H9 (cell line): ENCODE measurements at regions not wholly inside any gene's neighbourhood (a gene's known extent, or its start where the extent isn't known, plus 50 kb on each side); places are given as distances from the start of the nearest gene placed in this dataset.

ENCODE experiments used
- DNase-seq: peaks from one replicate; pipeline ENCODE4 v3.0.0-alpha.2; 2017
- H2AFZ ChIP-seq: one replicate; pipeline ENCODE4 v1.6.1; 2013; ENCODE audit warnings: mild to moderate bottlenecking, low read length, control low read depth, moderate library complexity
- H2AK5ac ChIP-seq: 2 replicates; pipeline ENCODE4 v1.6.1; 2013; ENCODE audit warnings: low read length, control low read depth, mixed read lengths; ENCODE audit not compliant: insufficient read length
- H2BK120ac ChIP-seq: one replicate; pipeline ENCODE4 v1.6.1; 2013; ENCODE audit warnings: low read depth, mild to moderate bottlenecking, low read length, control low read depth, inconsistent platforms; ENCODE audit not compliant: poor library complexity, severe bottlenecking
- H2BK12ac ChIP-seq: 2 replicates; pipeline ENCODE4 v1.6.1; 2013; ENCODE audit warnings: low read length, control low read depth, mixed read lengths, low read depth; ENCODE audit not compliant: insufficient read length
- H2BK15ac ChIP-seq: 2 replicates; pipeline ENCODE4 v1.6.1; 2013; ENCODE audit warnings: low read depth, low read length, control low read depth
- H2BK20ac ChIP-seq: one replicate; pipeline ENCODE4 v1.6.1; 2013; ENCODE audit warnings: low read depth, mild to moderate bottlenecking, low read length, control low read depth, inconsistent platforms; ENCODE audit not compliant: poor library complexity, severe bottlenecking
- H2BK5ac ChIP-seq: 2 replicates; pipeline ENCODE4 v1.6.1; 2013; ENCODE audit warnings: low read length, control low read depth, mixed read lengths; ENCODE audit not compliant: insufficient read length
- H3K14ac ChIP-seq: 2 replicates; pipeline ENCODE4 v1.6.1; 2013; ENCODE audit warnings: low read length, control low read depth; ENCODE audit not compliant: insufficient read depth
- H3K18ac ChIP-seq: 2 replicates; pipeline ENCODE4 v1.6.1; 2013; ENCODE audit warnings: low read depth, mild to moderate bottlenecking, mixed read lengths, low read length, control low read depth; ENCODE audit not compliant: insufficient read length
- H3K23ac ChIP-seq: 2 replicates; pipeline ENCODE4 v1.6.1; 2013; ENCODE audit warnings: low read length, control low read depth, mixed read lengths, low read depth; ENCODE audit not compliant: insufficient read length
- H3K23me2 ChIP-seq: 2 replicates; pipeline ENCODE4 v1.6.1; 2013; ENCODE audit warnings: low read depth, mild to moderate bottlenecking, mixed read lengths, low read length, control low read depth; ENCODE audit not compliant: insufficient read length, poor library complexity, severe bottlenecking
- H3K27ac ChIP-seq: 2 replicates; pipeline ENCODE4 v1.5.1; 2013; ENCODE audit warnings: low read length, control low read depth, mixed read lengths, low read depth; ENCODE audit not compliant: insufficient read length
- H3K27me3 ChIP-seq: 2 replicates; pipeline ENCODE4 v1.6.1; 2013; ENCODE audit warnings: low read length, control low read depth, inconsistent platforms; ENCODE audit not compliant: insufficient read depth
- H3K4ac ChIP-seq: 2 replicates; pipeline ENCODE4 v1.6.1; 2013; ENCODE audit warnings: low read depth, mild to moderate bottlenecking, control low read depth, inconsistent platforms, low read length, moderate library complexity
- H3K4me1 ChIP-seq: 2 replicates; pipeline ENCODE4 v1.6.1; 2013; ENCODE audit warnings: low read length, control low read depth, inconsistent platforms; ENCODE audit not compliant: insufficient read depth
- H3K4me2 ChIP-seq: 2 replicates; pipeline ENCODE4 v1.6.1; 2013; ENCODE audit warnings: low read length, control low read depth, mixed read lengths; ENCODE audit not compliant: insufficient read length, insufficient read depth
- H3K56ac ChIP-seq: 2 replicates; pipeline ENCODE4 v1.6.1; 2013; ENCODE audit warnings: low read depth, mild to moderate bottlenecking, mixed read lengths, low read length, control low read depth; ENCODE audit not compliant: insufficient read length
- H3K79me1 ChIP-seq: 2 replicates; pipeline ENCODE4 v1.6.1; 2013; ENCODE audit warnings: low read depth, mild to moderate bottlenecking, moderate library complexity, low read length, control low read depth, inconsistent platforms; ENCODE audit not compliant: insufficient read depth, poor library complexity, severe bottlenecking
- H3K79me2 ChIP-seq: 2 replicates; pipeline ENCODE4 v1.6.1; 2013; ENCODE audit warnings: low read length, control low read depth, inconsistent platforms; ENCODE audit not compliant: insufficient read depth
- H3K9ac ChIP-seq: 2 replicates; pipeline ENCODE4 v1.6.1; 2013; ENCODE audit warnings: low read length, control low read depth, mixed read lengths; ENCODE audit not compliant: insufficient read length; ENCODE audit errors: extremely low read depth
- H3K9me3 ChIP-seq: one replicate; pipeline ENCODE4 v1.6.1; 2013; ENCODE audit warnings: low read depth, low read length, inconsistent platforms; ENCODE audit not compliant: control insufficient read depth
- H3T11ph ChIP-seq: one replicate; pipeline ENCODE4 v1.6.1; 2013; ENCODE audit warnings: mild to moderate bottlenecking, low read length, control low read depth, inconsistent platforms
- H4K20me1 ChIP-seq: one replicate; pipeline ENCODE4 v1.6.1; 2013; ENCODE audit not compliant: control insufficient read depth, insufficient read length, insufficient read depth
- H4K5ac ChIP-seq: 2 replicates; pipeline ENCODE4 v1.6.1; 2013; ENCODE audit warnings: low read depth, mild to moderate bottlenecking, mixed read lengths, low read length, control low read depth; ENCODE audit not compliant: insufficient read length
- H4K8ac ChIP-seq: replicated peaks from 2 replicates; pipeline ENCODE4 v1.6.1; 2013; ENCODE audit warnings: low read length, control low read depth, mixed read lengths, low read depth; ENCODE audit not compliant: insufficient read length
- H4K91ac ChIP-seq: 2 replicates; pipeline ENCODE4 v1.6.1; 2013; ENCODE audit warnings: low read depth, mild to moderate bottlenecking, moderate library complexity, mixed read lengths, low read length, control low read depth; ENCODE audit not compliant: insufficient read length
- H3K27ac Mint-ChIP-seq, 3 experiments: 2 replicates in 2 of 3; 3 replicates in 1 of 3; pipeline ENCODE4 v1.8.0; 2020 to 2021; ENCODE audit warnings: mixed read lengths in 3 of 3, mild to moderate bottlenecking in 1 of 3, moderate library complexity in 1 of 3
- H3K27me3 Mint-ChIP-seq: 2 replicates; pipeline ENCODE4 v1.8.0; 2021; ENCODE audit warnings: low read depth, mild to moderate bottlenecking, moderate library complexity, mixed read lengths
- H3K36me3 Mint-ChIP-seq, 3 experiments: 2 replicates in 2 of 3; 3 replicates in 1 of 3; pipeline ENCODE4 v1.8.0; 2020 to 2021; ENCODE audit warnings: low read depth in 3 of 3, mixed read lengths in 3 of 3; ENCODE audit not compliant: insufficient read depth in 1 of 3
- H3K4me1 Mint-ChIP-seq, 2 experiments: 2 replicates each; pipeline ENCODE4 v1.8.0; 2020; ENCODE audit warnings: mixed read lengths in 2 of 2
- H3K4me3 Mint-ChIP-seq, 2 experiments: 2 replicates in 1 of 2; 3 replicates in 1 of 2; pipeline ENCODE4 v1.8.0; 2020 to 2021; ENCODE audit warnings: mild to moderate bottlenecking in 2 of 2, mixed read lengths in 2 of 2, moderate library complexity in 1 of 2
- H3K9me3 Mint-ChIP-seq, 2 experiments: 2 replicates in 1 of 2; 3 replicates in 1 of 2; pipeline ENCODE4 v1.8.0; 2020; ENCODE audit warnings: mild to moderate bottlenecking in 2 of 2, mixed read lengths in 2 of 2, moderate library complexity in 1 of 2
- WGBS: extraction: QIAGEN DNeasy Blood & Tissue Kit; methylation state at CpG from one replicate; pipeline ENCODE4 v1.1.7; 2013; ENCODE audit warnings: missing lambda C conversion rate, low lambda C conversion rate, mixed read lengths; ENCODE audit not compliant: insufficient read length; ENCODE audit errors: extremely low coverage; 5-methylcytosine and 5-hydroxymethylcytosine counted together
- TF ChIP-seq, protein P1 (sequence below): fragments of 200-600 bp; sonication (generic); conservative IDR thresholded peaks from 3 replicates; pipeline ENCODE4 v1.8.0; 2021; ENCODE audit warnings: antibody characterized with exemption, mild to moderate bottlenecking

DNA sequence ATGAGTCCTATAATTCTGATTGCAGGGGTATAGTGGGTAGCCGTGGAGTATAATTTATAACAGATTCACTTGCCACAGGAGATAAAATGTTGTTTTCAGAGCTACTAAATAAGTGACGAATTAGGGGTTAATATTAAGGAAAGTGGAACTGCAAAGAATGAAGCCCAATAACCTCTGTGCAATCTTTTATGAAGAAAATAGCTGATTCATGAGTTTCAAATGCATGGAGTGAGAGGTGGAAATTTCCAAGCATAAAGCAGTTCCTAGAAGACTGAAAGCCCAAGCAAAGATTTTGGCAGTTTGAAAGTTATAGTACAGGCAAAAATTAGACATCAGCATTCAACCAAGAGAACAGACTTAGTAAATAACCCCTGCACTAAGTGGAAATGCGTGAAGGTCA, 1782.4 kb upstream of the PCDH10 start:
- H2BK15ac ChIP-seq, result no peak overlapping the region

More for the DNA sequence above, 1782.4 kb upstream of the PCDH10 start:
- H3K9me3 Mint-ChIP-seq, result no peaks in the 10 kb centered on the region
- no peak overlapping the region for H3K14ac ChIP-seq
- no peaks in the 10 kb centered on the region for H3K36me3 Mint-ChIP-seq
- H2AFZ ChIP-seq, result no peak overlapping the region
- 0 out of 4 replicates have a peak, but pooled peaks cover 0 to 3% of the 10 kb centered on the region in 2 experiments for H3K4me1 Mint-ChIP-seq
- no peak overlapping the region for H4K5ac ChIP-seq
- H3K4me2 ChIP-seq, result no peak overlapping the region
- no peaks in the 10 kb centered on the region for H4K20me1 ChIP-seq
- H3K9me3 ChIP-seq, result no peaks in the 10 kb centered on the region
- no peak overlapping the region for H2BK12ac ChIP-seq
- H3T11ph ChIP-seq, result no peak overlapping the region
- no peak overlapping the region for H3K4ac ChIP-seq
- no peak overlapping the region for H2BK20ac ChIP-seq
- H3K79me2 ChIP-seq, result no peaks in the 10 kb centered on the region
- no peaks in the 10 kb centered on the region for H3K79me1 ChIP-seq
- TF ChIP-seq, protein P1, sequence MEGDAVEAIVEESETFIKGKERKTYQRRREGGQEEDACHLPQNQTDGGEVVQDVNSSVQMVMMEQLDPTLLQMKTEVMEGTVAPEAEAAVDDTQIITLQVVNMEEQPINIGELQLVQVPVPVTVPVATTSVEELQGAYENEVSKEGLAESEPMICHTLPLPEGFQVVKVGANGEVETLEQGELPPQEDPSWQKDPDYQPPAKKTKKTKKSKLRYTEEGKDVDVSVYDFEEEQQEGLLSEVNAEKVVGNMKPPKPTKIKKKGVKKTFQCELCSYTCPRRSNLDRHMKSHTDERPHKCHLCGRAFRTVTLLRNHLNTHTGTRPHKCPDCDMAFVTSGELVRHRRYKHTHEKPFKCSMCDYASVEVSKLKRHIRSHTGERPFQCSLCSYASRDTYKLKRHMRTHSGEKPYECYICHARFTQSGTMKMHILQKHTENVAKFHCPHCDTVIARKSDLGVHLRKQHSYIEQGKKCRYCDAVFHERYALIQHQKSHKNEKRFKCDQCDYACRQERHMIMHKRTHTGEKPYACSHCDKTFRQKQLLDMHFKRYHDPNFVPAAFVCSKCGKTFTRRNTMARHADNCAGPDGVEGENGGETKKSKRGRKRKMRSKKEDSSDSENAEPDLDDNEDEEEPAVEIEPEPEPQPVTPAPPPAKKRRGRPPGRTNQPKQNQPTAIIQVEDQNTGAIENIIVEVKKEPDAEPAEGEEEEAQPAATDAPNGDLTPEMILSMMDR, result no peak
- no CpG with 5 or more reads among the region's 3 CpGs for WGBS
- H3K27ac ChIP-seq, result no peak overlapping the region
- no peak overlapping the region for H4K8ac ChIP-seq
- H4K91ac ChIP-seq, result no peak overlapping the region
- no peak overlapping the region for H2BK5ac ChIP-seq
- H3K18ac ChIP-seq, result no peak overlapping the region
- H3K4me1 ChIP-seq, result no peaks in the 10 kb centered on the region
- no peak overlapping the region for H3K9ac ChIP-seq
- H3K27me3 ChIP-seq, result no peaks in the 10 kb centered on the region
- no peaks in the 10 kb centered on the region for H3K27me3 Mint-ChIP-seq
- no peak overlapping the region for H3K27ac Mint-ChIP-seq
- no peak for DNase-seq
- no peak overlapping the region for H3K56ac ChIP-seq
- no peak overlapping the region for H2AK5ac ChIP-seq
- no peak overlapping the region for H2BK120ac ChIP-seq
- no peak overlapping the region for H3K23ac ChIP-seq
- no peaks in the 10 kb centered on the region for H3K23me2 ChIP-seq
- H3K4me3 Mint-ChIP-seq, result no peak overlapping the region
